Lower leg skin (tissue), 3 donors: ENCODE measurements at regions not wholly inside any gene's neighbourhood (a gene's known extent, or its start where the extent isn't known, plus 50 kb on each side); places are given as distances from the start of the nearest gene placed in this dataset.

ENCODE experiments used
- POLR2A ChIP-seq, 2 donors: fragments of 450-650 bp; IDR thresholded peaks; one replicate each; pipeline ENCODE4 v1.6.1; 2016 to 2017; ENCODE audit warnings: antibody characterized with exemption in 2 of 2, mild to moderate bottlenecking in 1 of 2, moderate library complexity in 1 of 2
- TF ChIP-seq, protein P1 (sequence below), 3 donors: fragments of 450-650 bp; IDR thresholded peaks; one replicate each; pipeline ENCODE4 v1.5.1; 2016; ENCODE audit warnings: antibody characterized with exemption in 3 of 3, mild to moderate bottlenecking in 3 of 3, moderate library complexity in 2 of 3

DNA sequence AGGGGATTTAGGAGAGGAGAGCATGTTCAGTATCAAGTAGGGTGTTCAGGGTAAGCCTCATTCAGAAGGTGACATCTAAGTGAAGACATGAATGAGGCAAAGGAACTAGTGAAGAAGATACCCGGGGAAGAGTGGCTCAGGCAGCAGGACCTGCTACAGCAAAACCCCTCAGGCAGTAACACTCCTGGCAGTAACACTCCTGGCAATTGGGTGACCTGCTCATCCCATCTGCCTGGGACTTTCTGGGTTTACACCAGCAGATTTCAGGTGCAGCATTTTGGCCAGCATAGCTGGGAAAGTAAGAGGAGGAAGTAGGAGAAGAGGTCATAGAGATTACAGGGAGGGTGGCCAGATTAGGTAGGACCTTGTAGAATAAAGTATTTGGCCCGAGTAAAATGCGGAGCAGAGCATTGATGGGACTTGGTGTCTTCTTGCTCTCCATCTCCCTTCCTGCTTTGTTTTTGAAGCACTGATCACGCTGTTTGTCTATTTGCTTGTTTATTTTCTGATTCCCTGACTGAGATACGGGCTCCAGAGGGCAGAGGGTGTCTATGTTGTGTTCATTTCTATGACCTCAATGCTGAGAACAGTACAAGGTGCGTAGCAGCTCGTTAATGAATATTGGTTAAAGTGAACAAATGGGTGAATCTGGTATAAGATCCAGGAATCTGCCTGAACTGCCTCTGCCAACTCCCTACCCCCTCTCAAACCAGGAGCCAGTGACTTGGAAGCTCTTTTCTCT, 88.3 kb downstream of the IYD start:
- no peak for TF ChIP-seq POLR2A (IDR thresholded peaks at IDR 0.05)
- TF ChIP-seq, protein P1, sequence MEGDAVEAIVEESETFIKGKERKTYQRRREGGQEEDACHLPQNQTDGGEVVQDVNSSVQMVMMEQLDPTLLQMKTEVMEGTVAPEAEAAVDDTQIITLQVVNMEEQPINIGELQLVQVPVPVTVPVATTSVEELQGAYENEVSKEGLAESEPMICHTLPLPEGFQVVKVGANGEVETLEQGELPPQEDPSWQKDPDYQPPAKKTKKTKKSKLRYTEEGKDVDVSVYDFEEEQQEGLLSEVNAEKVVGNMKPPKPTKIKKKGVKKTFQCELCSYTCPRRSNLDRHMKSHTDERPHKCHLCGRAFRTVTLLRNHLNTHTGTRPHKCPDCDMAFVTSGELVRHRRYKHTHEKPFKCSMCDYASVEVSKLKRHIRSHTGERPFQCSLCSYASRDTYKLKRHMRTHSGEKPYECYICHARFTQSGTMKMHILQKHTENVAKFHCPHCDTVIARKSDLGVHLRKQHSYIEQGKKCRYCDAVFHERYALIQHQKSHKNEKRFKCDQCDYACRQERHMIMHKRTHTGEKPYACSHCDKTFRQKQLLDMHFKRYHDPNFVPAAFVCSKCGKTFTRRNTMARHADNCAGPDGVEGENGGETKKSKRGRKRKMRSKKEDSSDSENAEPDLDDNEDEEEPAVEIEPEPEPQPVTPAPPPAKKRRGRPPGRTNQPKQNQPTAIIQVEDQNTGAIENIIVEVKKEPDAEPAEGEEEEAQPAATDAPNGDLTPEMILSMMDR (IDR thresholded peaks at IDR 0.05), result no peak
